SK-N-SH (cell line): ENCODE measurements at regions not wholly inside any gene's neighbourhood (a gene's known extent, or its start where the extent isn't known, plus 50 kb on each side); places are given as distances from the start of the nearest gene placed in this dataset.

Experiments used
- EP300 ChIP-seq, 2 experiments: IDR thresholded peaks; 2 replicates each; pipeline versions ENCODE4 v1.4.0 to v1.6.1; 2012; ENCODE audit warnings: borderline replicate concordance in 1 of 2, low read depth in 1 of 2, low read length in 1 of 2
- EZH2phosphoT487 ChIP-seq: fragments of 200-600 bp; sonication (generic); IDR thresholded peaks from 2 replicates; pipeline ENCODE4 v1.6.1; 2017; ENCODE audit warnings: low read depth, mixed run types, mild to moderate bottlenecking, antibody characterized with exemption, moderate library complexity, borderline replicate concordance
- FOSL2 ChIP-seq: IDR thresholded peaks from 2 replicates; pipeline ENCODE4 v1.4.0; 2012; ENCODE audit warnings: low read depth, mild to moderate bottlenecking, moderate library complexity, borderline replicate concordance
- GATA2 ChIP-seq: sonication (generic); formaldehyde crosslinking; IDR thresholded peaks from 2 replicates; pipeline ENCODE4 v1.5.0; 2020; ENCODE audit warnings: mild to moderate bottlenecking, missing genetic modification reagents
- POLR2AphosphoS5 ChIP-seq: IDR thresholded peaks from 2 replicates; pipeline ENCODE4 v1.6.1; 2012; ENCODE audit warnings: low read depth, low read length
- RFX5 ChIP-seq: IDR thresholded peaks from 2 replicates; pipeline ENCODE4 v1.6.1; 2012; ENCODE audit warnings: mild to moderate bottlenecking, improper control_type of control experiment, low read length
- TAF1 ChIP-seq: IDR thresholded peaks from 2 replicates; pipeline ENCODE4 v1.6.1; 2012; ENCODE audit warnings: low read depth, mild to moderate bottlenecking, low read length, moderate library complexity, borderline replicate concordance
- TCF12 ChIP-seq: IDR thresholded peaks from 2 replicates; pipeline ENCODE4 v1.4.0; 2012
- TF ChIP-seq, protein P1 (sequence below): IDR thresholded peaks from 2 replicates; pipeline ENCODE4 v1.6.1; 2012; ENCODE audit warnings: mild to moderate bottlenecking, low read depth, low read length, moderate library complexity
- TF ChIP-seq, protein P2 (sequence below): fragments of 200-600 bp; sonication (generic); IDR thresholded peaks from 2 replicates; pipeline ENCODE4 v1.6.1; 2017; ENCODE audit warnings: antibody characterized with exemption, mild to moderate bottlenecking, moderate library complexity

DNA sequence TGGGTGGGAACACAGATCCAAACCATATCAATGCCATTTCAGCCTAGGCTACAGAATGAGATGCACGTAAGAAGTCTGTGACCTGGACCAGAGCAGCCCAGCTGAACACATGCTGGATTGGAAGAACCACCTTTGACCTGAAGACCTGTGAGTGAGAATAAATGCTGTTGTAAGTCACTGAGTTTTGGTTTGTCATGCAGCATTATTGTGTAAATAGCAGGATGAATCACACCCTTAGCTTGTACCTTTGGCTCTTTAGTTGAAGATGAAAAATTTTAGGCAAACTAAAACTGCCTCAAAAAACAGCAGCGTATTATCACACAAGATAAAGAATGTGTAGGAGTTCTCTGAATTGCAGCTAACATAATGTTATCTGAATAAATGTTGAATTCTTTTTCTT is 199.4 kb upstream of the LRIG3 start:
- no peak for TF ChIP-seq EZH2phosphoT487
- TF ChIP-seq, protein P1, sequence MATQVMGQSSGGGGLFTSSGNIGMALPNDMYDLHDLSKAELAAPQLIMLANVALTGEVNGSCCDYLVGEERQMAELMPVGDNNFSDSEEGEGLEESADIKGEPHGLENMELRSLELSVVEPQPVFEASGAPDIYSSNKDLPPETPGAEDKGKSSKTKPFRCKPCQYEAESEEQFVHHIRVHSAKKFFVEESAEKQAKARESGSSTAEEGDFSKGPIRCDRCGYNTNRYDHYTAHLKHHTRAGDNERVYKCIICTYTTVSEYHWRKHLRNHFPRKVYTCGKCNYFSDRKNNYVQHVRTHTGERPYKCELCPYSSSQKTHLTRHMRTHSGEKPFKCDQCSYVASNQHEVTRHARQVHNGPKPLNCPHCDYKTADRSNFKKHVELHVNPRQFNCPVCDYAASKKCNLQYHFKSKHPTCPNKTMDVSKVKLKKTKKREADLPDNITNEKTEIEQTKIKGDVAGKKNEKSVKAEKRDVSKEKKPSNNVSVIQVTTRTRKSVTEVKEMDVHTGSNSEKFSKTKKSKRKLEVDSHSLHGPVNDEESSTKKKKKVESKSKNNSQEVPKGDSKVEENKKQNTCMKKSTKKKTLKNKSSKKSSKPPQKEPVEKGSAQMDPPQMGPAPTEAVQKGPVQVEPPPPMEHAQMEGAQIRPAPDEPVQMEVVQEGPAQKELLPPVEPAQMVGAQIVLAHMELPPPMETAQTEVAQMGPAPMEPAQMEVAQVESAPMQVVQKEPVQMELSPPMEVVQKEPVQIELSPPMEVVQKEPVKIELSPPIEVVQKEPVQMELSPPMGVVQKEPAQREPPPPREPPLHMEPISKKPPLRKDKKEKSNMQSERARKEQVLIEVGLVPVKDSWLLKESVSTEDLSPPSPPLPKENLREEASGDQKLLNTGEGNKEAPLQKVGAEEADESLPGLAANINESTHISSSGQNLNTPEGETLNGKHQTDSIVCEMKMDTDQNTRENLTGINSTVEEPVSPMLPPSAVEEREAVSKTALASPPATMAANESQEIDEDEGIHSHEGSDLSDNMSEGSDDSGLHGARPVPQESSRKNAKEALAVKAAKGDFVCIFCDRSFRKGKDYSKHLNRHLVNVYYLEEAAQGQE, result no peak
- TF ChIP-seq, protein P2, sequence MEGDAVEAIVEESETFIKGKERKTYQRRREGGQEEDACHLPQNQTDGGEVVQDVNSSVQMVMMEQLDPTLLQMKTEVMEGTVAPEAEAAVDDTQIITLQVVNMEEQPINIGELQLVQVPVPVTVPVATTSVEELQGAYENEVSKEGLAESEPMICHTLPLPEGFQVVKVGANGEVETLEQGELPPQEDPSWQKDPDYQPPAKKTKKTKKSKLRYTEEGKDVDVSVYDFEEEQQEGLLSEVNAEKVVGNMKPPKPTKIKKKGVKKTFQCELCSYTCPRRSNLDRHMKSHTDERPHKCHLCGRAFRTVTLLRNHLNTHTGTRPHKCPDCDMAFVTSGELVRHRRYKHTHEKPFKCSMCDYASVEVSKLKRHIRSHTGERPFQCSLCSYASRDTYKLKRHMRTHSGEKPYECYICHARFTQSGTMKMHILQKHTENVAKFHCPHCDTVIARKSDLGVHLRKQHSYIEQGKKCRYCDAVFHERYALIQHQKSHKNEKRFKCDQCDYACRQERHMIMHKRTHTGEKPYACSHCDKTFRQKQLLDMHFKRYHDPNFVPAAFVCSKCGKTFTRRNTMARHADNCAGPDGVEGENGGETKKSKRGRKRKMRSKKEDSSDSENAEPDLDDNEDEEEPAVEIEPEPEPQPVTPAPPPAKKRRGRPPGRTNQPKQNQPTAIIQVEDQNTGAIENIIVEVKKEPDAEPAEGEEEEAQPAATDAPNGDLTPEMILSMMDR, result no peak
- TF ChIP-seq POLR2AphosphoS5, result no peak
- no peak for TF ChIP-seq EP300 (IDR thresholded peaks at IDR 0.05; ENCODE audit: borderline replicate concordance in 1 of 2, low read depth in 1 of 2, low read length in 1 of 2)
- TF ChIP-seq FOSL2, result no peak
- TF ChIP-seq GATA2, result no peak
- TF ChIP-seq RFX5, result no peak
- TF ChIP-seq TCF12, result no peak
- TF ChIP-seq TAF1, result no peak
